VCaP (cell line): ENCODE measurements at regions not wholly inside any gene's neighbourhood (a gene's known extent, or its start where the extent isn't known, plus 50 kb on each side); places are given as distances from the start of the nearest gene placed in this dataset.
"Not testable (repeated sequence)": the region's sequence is repeated elsewhere in the genome, so short reads cannot be mapped to it uniquely, and the experiment has no call there.

Experiments used
- H3K27ac ChIP-seq: fragments of 450-650 bp; 2 replicates; pipeline ENCODE4 v1.5.1; 2017
- TF ChIP-seq, protein P1 (sequence below): fragments of 450-650 bp; conservative IDR thresholded peaks from 2 replicates; pipeline ENCODE4 v1.5.1; 2017; ENCODE audit warnings: mild to moderate bottlenecking, moderate library complexity

- TF ChIP-seq, protein P1, sequence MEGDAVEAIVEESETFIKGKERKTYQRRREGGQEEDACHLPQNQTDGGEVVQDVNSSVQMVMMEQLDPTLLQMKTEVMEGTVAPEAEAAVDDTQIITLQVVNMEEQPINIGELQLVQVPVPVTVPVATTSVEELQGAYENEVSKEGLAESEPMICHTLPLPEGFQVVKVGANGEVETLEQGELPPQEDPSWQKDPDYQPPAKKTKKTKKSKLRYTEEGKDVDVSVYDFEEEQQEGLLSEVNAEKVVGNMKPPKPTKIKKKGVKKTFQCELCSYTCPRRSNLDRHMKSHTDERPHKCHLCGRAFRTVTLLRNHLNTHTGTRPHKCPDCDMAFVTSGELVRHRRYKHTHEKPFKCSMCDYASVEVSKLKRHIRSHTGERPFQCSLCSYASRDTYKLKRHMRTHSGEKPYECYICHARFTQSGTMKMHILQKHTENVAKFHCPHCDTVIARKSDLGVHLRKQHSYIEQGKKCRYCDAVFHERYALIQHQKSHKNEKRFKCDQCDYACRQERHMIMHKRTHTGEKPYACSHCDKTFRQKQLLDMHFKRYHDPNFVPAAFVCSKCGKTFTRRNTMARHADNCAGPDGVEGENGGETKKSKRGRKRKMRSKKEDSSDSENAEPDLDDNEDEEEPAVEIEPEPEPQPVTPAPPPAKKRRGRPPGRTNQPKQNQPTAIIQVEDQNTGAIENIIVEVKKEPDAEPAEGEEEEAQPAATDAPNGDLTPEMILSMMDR: no peak
- H3K27ac ChIP-seq: no peak overlapping the region
Measured at GRCh38 chr6:121932076-121932991, 467.1 kb upstream of the HSF2 start.

DNA sequence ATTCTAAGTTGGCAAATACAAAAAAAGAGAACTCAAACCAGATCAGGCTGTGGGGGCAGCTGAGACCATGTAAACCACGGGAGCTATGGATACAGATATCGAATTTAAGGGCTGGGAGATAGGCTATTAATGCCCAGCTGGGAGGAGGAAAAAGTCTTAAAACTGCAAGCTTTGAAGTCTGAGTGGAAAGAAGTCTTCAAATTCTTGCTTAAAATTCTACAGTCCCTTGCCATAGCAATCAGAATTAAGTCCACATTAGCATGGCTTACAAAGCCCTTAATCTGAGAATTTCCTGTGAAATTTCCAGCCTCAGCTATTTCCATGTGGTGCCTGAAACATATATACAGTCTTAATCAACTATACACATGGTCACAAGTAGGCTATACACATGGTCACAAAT lies 465.0 kb upstream of the HSF2 start:
- TF ChIP-seq, protein P1: no peak
- no peak overlapping the region for H3K27ac ChIP-seq

- TF ChIP-seq, protein P1: no peak
- H3K27ac ChIP-seq: no peak overlapping the region
Measured at GRCh38 chr6:121940728-121941127, 458.7 kb upstream of the HSF2 start.

DNA sequence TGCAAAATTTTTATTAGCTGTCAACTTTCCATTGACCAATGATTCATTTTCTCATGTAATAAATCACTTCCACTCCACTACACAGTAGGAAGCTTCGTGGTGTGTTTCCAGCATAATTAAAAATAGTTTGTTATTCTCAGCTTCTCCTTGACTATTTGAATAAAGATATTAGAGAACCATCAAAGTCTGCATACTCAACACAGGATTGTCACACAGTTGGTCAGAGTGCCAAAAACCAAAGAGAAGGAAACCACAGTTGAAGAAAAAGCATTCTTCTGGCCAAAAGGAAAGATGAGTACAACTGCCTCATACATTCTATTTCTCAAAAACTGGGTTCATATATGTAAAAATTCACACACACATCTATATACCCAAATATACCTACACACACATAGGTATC lies 455.1 kb upstream of the HSF2 start:
- TF ChIP-seq, protein P1: no peak

DNA sequence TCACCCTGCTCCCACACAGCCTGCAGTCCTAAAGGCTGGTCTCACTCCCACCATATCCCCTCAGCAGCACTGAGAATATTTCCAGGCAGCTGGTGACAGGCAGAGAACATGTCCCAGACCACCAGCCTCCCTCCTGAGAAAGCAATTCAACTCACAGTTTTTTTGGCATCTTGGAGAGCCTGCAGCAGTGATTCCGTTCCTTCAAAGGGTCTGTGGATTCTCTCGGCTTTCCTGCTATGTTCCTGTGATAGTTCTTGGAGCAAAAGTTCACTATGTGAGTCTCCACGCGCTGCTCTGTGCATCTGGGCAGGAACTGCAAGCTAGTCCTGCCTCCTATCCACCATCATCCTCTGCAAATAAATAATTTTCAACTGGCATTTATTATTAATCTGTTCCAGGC lies 448.3 kb upstream of the HSF2 start:
- TF ChIP-seq, protein P1: no peak
- no peak overlapping the region for H3K27ac ChIP-seq

More for the DNA sequence above, 455.1 kb upstream of the HSF2 start:
- no peak overlapping the region for H3K27ac ChIP-seq

DNA sequence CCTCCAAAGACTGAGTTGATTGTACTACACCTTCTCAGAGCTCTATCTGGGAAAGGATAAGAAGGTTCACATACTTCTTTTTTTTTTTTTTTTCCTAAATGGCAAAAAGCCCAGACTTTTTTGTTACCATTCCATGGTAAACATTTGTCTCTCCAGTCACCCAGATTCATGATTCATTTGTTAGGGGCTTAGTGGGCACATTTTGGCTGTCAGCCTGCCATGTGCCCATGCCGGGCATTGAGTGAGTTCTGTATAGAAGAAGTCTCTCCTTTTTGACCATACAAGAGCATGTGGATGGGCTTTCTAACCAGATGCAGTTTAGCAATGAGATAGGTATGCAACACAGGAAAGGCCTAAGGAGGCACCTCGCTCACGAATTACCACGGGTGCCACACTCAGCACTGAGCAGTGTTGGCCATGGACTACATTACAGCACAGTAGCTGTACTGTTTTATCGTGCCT lies 447.5 kb upstream of the HSF2 start:
- H3K27ac ChIP-seq: no peak overlapping the region
- TF ChIP-seq, protein P1: no peak

DNA sequence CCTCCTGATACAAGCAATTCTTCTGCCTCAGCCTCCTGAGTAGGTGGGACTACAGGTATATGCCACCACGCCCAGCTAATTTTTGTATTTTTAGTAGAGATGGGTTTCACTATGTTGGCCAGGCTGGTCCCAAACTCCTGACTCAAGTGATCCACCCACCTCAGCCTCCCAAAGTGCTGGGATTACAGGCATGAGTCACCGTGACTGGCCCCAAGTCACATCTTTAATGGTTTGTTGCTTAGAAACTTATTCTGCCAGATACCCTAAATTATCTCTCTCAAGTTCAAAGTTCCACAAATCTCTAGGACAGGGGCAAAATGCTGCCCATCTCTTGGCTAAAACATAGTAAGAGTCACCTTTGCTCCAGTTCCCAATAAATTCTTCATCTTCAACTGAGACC lies 444.1 kb upstream of the HSF2 start:
- not testable (repeated sequence) for H3K27ac ChIP-seq

GRCh38 chr6:121956782-121957181 lies 442.7 kb upstream of the HSF2 start:
- no peak overlapping the region for H3K27ac ChIP-seq
- TF ChIP-seq, protein P1: no peak
